ENCODE measurements at regions not wholly inside any gene's neighbourhood (a gene's known extent, or its start where the extent isn't known, plus 50 kb on each side); places are given as distances from the start of the nearest gene placed in this dataset.

- TF ChIP-seq ZBTB11 (CRISPR knock-in tag; IDR thresholded peaks at IDR 0.05) (no peak), CHD4 (IDR thresholded peaks at IDR 0.05) (no peak), ZNF622 (IDR thresholded peaks at IDR 0.05) (no peak), FOXK2 (IDR thresholded peaks at IDR 0.05) (no peak), CHD1 (IDR thresholded peaks at IDR 0.05; ENCODE audit: low read depth, low read length) (no peak), NR2C2 (IDR thresholded peaks at IDR 0.05; ENCODE audit: borderline replicate concordance, control insufficient read depth, insufficient read length, low read depth) (no peak), ZSCAN29 (IDR thresholded peaks at IDR 0.05) (no peak), CEBPB (IDR thresholded peaks at IDR 0.05; ENCODE audit: borderline replicate concordance in 1 of 2, low read depth in 2 of 2, low read length in 2 of 2) (no peak), SREBF1 (IDR thresholded peaks at IDR 0.05; ENCODE audit: low read length) (no peak), CREM (IDR thresholded peaks at IDR 0.05; ENCODE audit: low read depth) (0 out of 2 replicates have a peak, but pooled peaks have one; percentile 40), ETV6 (conservative IDR thresholded peaks at IDR 0.05 in 1 of 2, IDR thresholded peaks at IDR 0.05 in 1 of 2; ENCODE audit: borderline replicate concordance in 1 of 2, low read depth in 1 of 2) (0 out of 4 replicates have a peak, but pooled peaks of 1 of the 2 experiments have one; percentile 44)
These were observed 107.7 kb upstream of the DTNBP1 start (continued) for GRCh38 chr6:15770347-15771143.

Data from GM12878 (cell line).